Jurkat, Clone E6-1 (cell line): ENCODE measurements at regions not wholly inside any gene's neighbourhood (a gene's known extent, or its start where the extent isn't known, plus 50 kb on each side); places are given as distances from the start of the nearest gene placed in this dataset.
"Not testable (repeated sequence)": the region's sequence is repeated elsewhere in the genome, so short reads cannot be mapped to it uniquely, and the experiment has no call there.

ENCODE experiments used
- DNase-seq: peaks from one replicate; pipeline ENCODE4 v3.0.0-alpha.2; 2011; ENCODE audit warnings: low read depth, low spot score
- H3K4me3 ChIP-seq: 2 replicates; pipeline ENCODE4 v1.5.1; 2011; ENCODE audit warnings: mild to moderate bottlenecking, low read length, control low read depth, moderate library complexity

GRCh38 chr2:102871707-102872106 is 109.9 kb downstream of the TMEM182 start:
- no peak for DNase-seq
- H3K4me3 ChIP-seq: no peak overlapping the region

- no peak for DNase-seq
- no peak overlapping the region for H3K4me3 ChIP-seq
Measured at GRCh38 chr2:102872388-102872787, 110.6 kb downstream of the TMEM182 start.

GRCh38 chr2:102879513-102879912 is 117.7 kb downstream of the TMEM182 start:
- not testable (repeated sequence) for DNase-seq, H3K4me3 ChIP-seq

- DNase-seq: no peak
- H3K4me3 ChIP-seq: no peak overlapping the region
Measured at GRCh38 chr2:102880731-102881130, 118.9 kb downstream of the TMEM182 start.

- DNase-seq: no peak
- H3K4me3 ChIP-seq: no peak overlapping the region
Measured at GRCh38 chr2:102886216-102886893, 124.5 kb downstream of the TMEM182 start.

- DNase-seq: no peak
- no peak overlapping the region for H3K4me3 ChIP-seq
Measured at GRCh38 chr2:102888514-102888913, 126.7 kb downstream of the TMEM182 start.

- no peak for DNase-seq
- no peak overlapping the region for H3K4me3 ChIP-seq
Measured at GRCh38 chr2:102891296-102891695, 129.5 kb downstream of the TMEM182 start.

GRCh38 chr2:102892698-102893310 is 131.0 kb downstream of the TMEM182 start:
- DNase-seq: no peak
- no peak overlapping the region for H3K4me3 ChIP-seq

GRCh38 chr2:102893870-102894269 is 132.0 kb downstream of the TMEM182 start:
- H3K4me3 ChIP-seq: no peak overlapping the region
- no peak for DNase-seq

- DNase-seq: no peak
- H3K4me3 ChIP-seq: no peak overlapping the region
Measured at GRCh38 chr2:102895376-102895775, 133.5 kb downstream of the TMEM182 start.

- DNase-seq, H3K4me3 ChIP-seq: not testable (repeated sequence)
Measured at GRCh38 chr2:102909240-102909639, 147.4 kb downstream of the TMEM182 start.

GRCh38 chr2:102910724-102911123 is 148.9 kb downstream of the TMEM182 start:
- no peak for DNase-seq
- H3K4me3 ChIP-seq: no peak overlapping the region

GRCh38 chr2:102915128-102915527 is 153.3 kb downstream of the TMEM182 start:
- DNase-seq: no peak
- H3K4me3 ChIP-seq: no peak overlapping the region

- no peak for DNase-seq
- no peak overlapping the region for H3K4me3 ChIP-seq
Measured at GRCh38 chr2:102922321-102922720, 160.5 kb downstream of the TMEM182 start.

GRCh38 chr2:102925003-102925402 is 163.2 kb downstream of the TMEM182 start:
- no peak overlapping the region for H3K4me3 ChIP-seq
- no peak for DNase-seq

GRCh38 chr2:102927854-102928267 is 166.0 kb downstream of the TMEM182 start:
- no peak for DNase-seq

GRCh38 chr2:102929721-102930120 is 167.9 kb downstream of the TMEM182 start:
- H3K4me3 ChIP-seq: no peak overlapping the region
- DNase-seq: no peak

More at GRCh38 chr2:102927854-102928267, 166.0 kb downstream of the TMEM182 start:
- H3K4me3 ChIP-seq: no peak overlapping the region

- no peak overlapping the region for H3K4me3 ChIP-seq
- no peak for DNase-seq
Measured at GRCh38 chr2:102932501-102932900, 170.7 kb downstream of the TMEM182 start.

- H3K4me3 ChIP-seq: no peak overlapping the region
Measured at GRCh38 chr2:102939207-102939606, 177.4 kb downstream of the TMEM182 start.

GRCh38 chr2:102940684-102941083 is 178.9 kb downstream of the TMEM182 start:
- H3K4me3 ChIP-seq: no peak overlapping the region
- no peak for DNase-seq

More at GRCh38 chr2:102939207-102939606, 177.4 kb downstream of the TMEM182 start:
- no peak for DNase-seq

GRCh38 chr2:102942107-102942506 is 180.3 kb downstream of the TMEM182 start:
- no peak for DNase-seq
- H3K4me3 ChIP-seq: no peak overlapping the region
